H1 (cell line): ENCODE measurements at regions not wholly inside any gene's neighbourhood (a gene's known extent, or its start where the extent isn't known, plus 50 kb on each side); places are given as distances from the start of the nearest gene placed in this dataset.

ENCODE experiments used
- CTCF ChIA-PET: fragments of 300-600 bp; sonication (Branson Sonifier 250); formaldehyde crosslinking; loops from one replicate; lab custom pipeline; 2021; ENCODE audit not compliant: partially characterized antibody; lab: Charles Lee
- POLR2A ChIA-PET: fragments of 300-600 bp; sonication (Branson Sonifier 250); formaldehyde crosslinking; loops from one replicate; lab custom pipeline; 2021; ENCODE audit warnings: inconsistent platforms; ENCODE audit not compliant: partially characterized antibody; lab: Charles Lee
- DNase-seq, 2 experiments: peaks; one replicate each; pipeline versions ENCODE4 v3.0.0 to v3.0.0-alpha.2; 2010 to 2022; ENCODE audit warnings: low spot score in 2 of 2, low read depth in 1 of 2, mixed read lengths in 1 of 2
- FAIRE-seq: peaks from 2 replicates; lab custom pipeline; 2011; peaks lifted over from hg19 to GRCh38; lab: Jason Lieb, UNC
- H2AFZ ChIP-seq: 2 replicates; pipeline ENCODE4 v1.8.1; 2012; ENCODE audit warnings: low read length, inconsistent platforms
- H2AK5ac ChIP-seq: 2 replicates; pipeline ENCODE4 v1.6.1; 2013; ENCODE audit warnings: low read depth, low read length
- H2BK120ac ChIP-seq: replicated peaks from 2 replicates; pipeline ENCODE3; 2013; ENCODE audit warnings: low read depth, low read length, inconsistent platforms
- H2BK12ac ChIP-seq: 2 replicates; pipeline ENCODE4 v1.6.1; 2013; ENCODE audit warnings: low read depth, low read length
- H2BK15ac ChIP-seq: 2 replicates; pipeline ENCODE4 v1.6.1; 2013; ENCODE audit warnings: low read length
- H2BK20ac ChIP-seq: 2 replicates; pipeline ENCODE4 v1.6.1; 2013; ENCODE audit warnings: low read length
- H2BK5ac ChIP-seq: 2 replicates; pipeline ENCODE4 v1.6.1; 2013; ENCODE audit warnings: low read depth, low read length
- H3K14ac ChIP-seq: 2 replicates; pipeline ENCODE4 v1.6.1; 2013; ENCODE audit warnings: inconsistent platforms; ENCODE audit not compliant: insufficient read length
- H3K18ac ChIP-seq: 2 replicates; pipeline ENCODE4 v1.6.1; 2013; ENCODE audit warnings: low read length; ENCODE audit errors: extremely low read depth
- H3K23ac ChIP-seq: 2 replicates; pipeline ENCODE4 v1.6.1; 2013; ENCODE audit warnings: inconsistent platforms; ENCODE audit not compliant: insufficient read length
- H3K23me2 ChIP-seq: 2 replicates; pipeline ENCODE4 v1.6.1; 2013; ENCODE audit warnings: low read depth, low read length
- H3K27ac ChIP-seq: 2 replicates; pipeline ENCODE4 v1.6.1; 2011; ENCODE audit warnings: low read depth, low read length, inconsistent platforms
- H3K27me3 ChIP-seq, 4 experiments: replicated peaks in 1 of 4; 1 replicate in 1 of 4; 2 replicates in 3 of 4; pipeline versions ENCODE4 v1.6.1 to v1.8.1; 2011 to 2013; ENCODE audit warnings: low read length in 3 of 4, mild to moderate bottlenecking in 3 of 4, inconsistent platforms in 2 of 4, mixed read lengths in 2 of 4, moderate library complexity in 1 of 4; ENCODE audit not compliant: control insufficient read depth in 3 of 4, insufficient read depth in 3 of 4; ENCODE audit errors: extremely low read depth in 1 of 4
- H3K36me3 ChIP-seq, 4 experiments: 2 replicates each; pipeline versions ENCODE4 v1.6.1 to v1.8.1; 2011 to 2013; ENCODE audit warnings: mild to moderate bottlenecking in 4 of 4, low read length in 3 of 4, moderate library complexity in 2 of 4, control low read depth in 1 of 4, inconsistent platforms in 1 of 4; ENCODE audit not compliant: insufficient read depth in 4 of 4, control insufficient read depth in 2 of 4
- H3K4ac ChIP-seq: replicated peaks from 2 replicates; pipeline ENCODE3; 2013; ENCODE audit warnings: low read length, low read depth, mixed read lengths, inconsistent platforms; ENCODE audit not compliant: insufficient read length
- H3K4me1 ChIP-seq, 4 experiments: replicated peaks in 1 of 4; 1 replicate in 1 of 4; 2 replicates in 3 of 4; pipeline versions ENCODE4 v1.6.1 to v1.8.1; 2011 to 2013; ENCODE audit warnings: low read length in 3 of 4, inconsistent platforms in 2 of 4, mixed read lengths in 1 of 4; ENCODE audit not compliant: insufficient read depth in 4 of 4, control insufficient read depth in 3 of 4
- H3K4me2 ChIP-seq, 2 experiments: 2 replicates each; pipeline versions ENCODE4 v1.6.1 to v1.8.1; 2011 to 2013; ENCODE audit warnings: low read depth in 2 of 2, low read length in 2 of 2, control low read depth in 1 of 2, inconsistent platforms in 1 of 2, mild to moderate bottlenecking in 1 of 2; ENCODE audit not compliant: insufficient read depth in 1 of 2
- H3K4me3 ChIP-seq, 4 experiments: fragments of 200-600, 300-600 bp in 1 of 4; sonication (generic), shearing (Covaris generic), sonication (Bioruptor Twin) in 1 of 4; 2 replicates each; pipeline versions ENCODE4 v1.5.1 to v1.8.1; 2011 to 2016; ENCODE audit warnings: low read length in 4 of 4, low read depth in 3 of 4, control low read depth in 2 of 4, inconsistent platforms in 2 of 4, mild to moderate bottlenecking in 2 of 4, mixed read lengths in 1 of 4, moderate library complexity in 1 of 4; ENCODE audit not compliant: insufficient read depth in 2 of 4; ENCODE audit errors: extremely low read depth in 1 of 4
- H3K56ac ChIP-seq: replicated peaks from 2 replicates; pipeline ENCODE3; 2013; ENCODE audit warnings: low read depth, mild to moderate bottlenecking, mixed read lengths, low read length, inconsistent platforms; ENCODE audit not compliant: insufficient read length
- H3K79me1 ChIP-seq: 2 replicates; pipeline ENCODE4 v1.6.1; 2013; ENCODE audit warnings: low read depth, low read length, control low read depth
- H3K79me2 ChIP-seq, 2 experiments: 2 replicates each; pipeline versions ENCODE4 v1.6.1 to v1.8.1; 2012 to 2013; ENCODE audit warnings: low read length in 2 of 2, mild to moderate bottlenecking in 2 of 2, inconsistent platforms in 1 of 2; ENCODE audit not compliant: insufficient read depth in 2 of 2, control insufficient read depth in 1 of 2
- H3K9ac ChIP-seq, 4 experiments: replicated peaks in 1 of 4; 1 replicate in 1 of 4; 2 replicates in 3 of 4; pipeline versions ENCODE4 v1.6.1 to v1.8.1; 2011 to 2013; ENCODE audit warnings: low read depth in 3 of 4, low read length in 3 of 4, control low read depth in 2 of 4, mild to moderate bottlenecking in 2 of 4, moderate library complexity in 2 of 4, inconsistent platforms in 1 of 4; ENCODE audit errors: extremely low read depth in 1 of 4
- H3K9me3 ChIP-seq, 2 experiments: 2 replicates each; pipeline versions ENCODE4 v1.6.1 to v1.8.1; 2012 to 2013; ENCODE audit warnings: mild to moderate bottlenecking in 2 of 2, moderate library complexity in 2 of 2, control low read depth in 1 of 2, inconsistent platforms in 1 of 2, low read depth in 1 of 2, low read length in 1 of 2, mixed read lengths in 1 of 2; ENCODE audit not compliant: insufficient read depth in 2 of 2
- H4K20me1 ChIP-seq, 2 experiments: replicated peaks in 1 of 2; 2 replicates each; pipeline versions ENCODE3 to v1.8.1; 2011 to 2013; ENCODE audit warnings: inconsistent platforms in 2 of 2, low read length in 2 of 2, mild to moderate bottlenecking in 1 of 2; ENCODE audit not compliant: insufficient read depth in 2 of 2, control insufficient read depth in 1 of 2
- H4K5ac ChIP-seq: 2 replicates; pipeline ENCODE4 v1.6.1; 2013; ENCODE audit warnings: low read length, low read depth, mixed read lengths, inconsistent platforms; ENCODE audit not compliant: insufficient read length
- H4K8ac ChIP-seq: 2 replicates; pipeline ENCODE4 v1.8.0; 2013; ENCODE audit warnings: mild to moderate bottlenecking, moderate library complexity, low read length, inconsistent platforms; ENCODE audit not compliant: insufficient read depth; ENCODE audit errors: extremely low read depth
- H4K91ac ChIP-seq: replicated peaks from 2 replicates; pipeline ENCODE3; 2013; ENCODE audit warnings: low read length, mixed read lengths, inconsistent platforms; ENCODE audit not compliant: insufficient read length
- BCL11A ChIP-seq, 2 experiments: IDR thresholded peaks; one replicate each; pipeline ENCODE4 v1.6.1; 2011; ENCODE audit warnings: low read depth in 2 of 2, low read length in 2 of 2, mild to moderate bottlenecking in 2 of 2
- CHD1 ChIP-seq: IDR thresholded peaks from 2 replicates; pipeline ENCODE4 v1.6.1; 2012; ENCODE audit warnings: low read depth, low read length, improper control_type of control experiment
- SP1 ChIP-seq: IDR thresholded peaks from 2 replicates; pipeline ENCODE4 v1.6.1; 2011; ENCODE audit warnings: low read depth, low read length
- TCF12 ChIP-seq: IDR thresholded peaks from 2 replicates; pipeline ENCODE4 v1.6.1; 2011; ENCODE audit warnings: low read depth, mild to moderate bottlenecking, low read length

- H3K36me3 ChIP-seq = no peaks in the 10 kb centered on the region
- no peak overlapping the region for H3K4ac ChIP-seq
- H2BK120ac ChIP-seq = no peak overlapping the region
- H3K79me1 ChIP-seq = no peaks in the 10 kb centered on the region
- POLR2A ChIA-PET = no interaction called here
- H3K27ac ChIP-seq = no peak overlapping the region
- H3K56ac ChIP-seq = no peak overlapping the region
- H2BK5ac ChIP-seq = no peak overlapping the region
- CTCF ChIA-PET = no interaction called here
- no peak overlapping the region for H2BK15ac ChIP-seq
- no peak overlapping the region for H4K91ac ChIP-seq
- H3K23me2 ChIP-seq = no peaks in the 10 kb centered on the region
- no peaks in the 10 kb centered on the region for H3K79me2 ChIP-seq
- no peak for DNase-seq
- H3K9me3 ChIP-seq = no peaks in the 10 kb centered on the region
- H4K8ac ChIP-seq = no peak overlapping the region
- H2BK20ac ChIP-seq = no peak overlapping the region
- H3K4me2 ChIP-seq = no peak overlapping the region
- H2BK12ac ChIP-seq = no peak overlapping the region
- no peak overlapping the region for H3K23ac ChIP-seq
- no peak overlapping the region for H3K18ac ChIP-seq
- no peak overlapping the region for H4K5ac ChIP-seq
- TF ChIP-seq BCL11A (IDR thresholded peaks at IDR 0.05; ENCODE audit: low read depth in 2 of 2, low read length in 2 of 2) (no peak), TCF12 (no peak), CHD1 (no peak), SP1 (no peak)
- TF ChIP-seq, all 59 proteins: peak for 0
- peaks cover 0 to 1% (median 0%) of the 10 kb centered on the region in 4 experiments; a peak in 1 of 7 replicates for H3K27me3 ChIP-seq
- H2AK5ac ChIP-seq = no peak overlapping the region
- no peak overlapping the region for H3K4me3 ChIP-seq
- no peaks in the 10 kb centered on the region for H3K4me1 ChIP-seq
- no peak overlapping the region for H2AFZ ChIP-seq
- H3K9ac ChIP-seq = no peak overlapping the region
- FAIRE-seq = no peak
- H3K14ac ChIP-seq = no peak overlapping the region
- H4K20me1 ChIP-seq = no peaks in the 10 kb centered on the region
Measured at GRCh38 chr1:98030483-98030882, 109.6 kb upstream of the DPYD start.
